GM12873 (cell line): ENCODE measurements at regions not wholly inside any gene's neighbourhood (a gene's known extent, or its start where the extent isn't known, plus 50 kb on each side); places are given as distances from the start of the nearest gene placed in this dataset.

Experiments used
- CTCF ChIP-seq: IDR thresholded peaks from 2 replicates; pipeline ENCODE4 v1.5.1; 2012; ENCODE audit warnings: low read depth, mild to moderate bottlenecking, moderate library complexity, low read length, control low read depth; ENCODE audit not compliant: insufficient read depth; ENCODE audit errors: missing control alignments

GRCh38 chr5:126067404-126067803 lies 355.8 kb upstream of the GRAMD2B start:
- TF ChIP-seq CTCF, result no peak

GRCh38 chr5:126069329-126069728 lies 353.9 kb upstream of the GRAMD2B start:
- TF ChIP-seq CTCF, result no peak

- TF ChIP-seq CTCF, result no peak
These were observed 352.7 kb upstream of the GRAMD2B start for GRCh38 chr5:126070481-126070880.

- TF ChIP-seq CTCF, result no peak
These were observed 348.7 kb upstream of the GRAMD2B start for GRCh38 chr5:126074538-126074937.

GRCh38 chr5:126079266-126079665 lies 343.9 kb upstream of the GRAMD2B start:
- no peak for TF ChIP-seq CTCF

GRCh38 chr5:126081209-126081608 lies 342.0 kb upstream of the GRAMD2B start:
- TF ChIP-seq CTCF, result no peak

GRCh38 chr5:126093041-126093440 lies 330.2 kb upstream of the GRAMD2B start:
- no peak for TF ChIP-seq CTCF
